GM10266 (cell line): ENCODE measurements at regions not wholly inside any gene's neighbourhood (a gene's known extent, or its start where the extent isn't known, plus 50 kb on each side); places are given as distances from the start of the nearest gene placed in this dataset.

ENCODE experiments used
- DNase-seq: peaks from one replicate; pipeline ENCODE4 v3.0.0; 2012; ENCODE audit errors: extremely low spot score
- TF ChIP-seq, protein P1 (sequence below): IDR thresholded peaks from 2 replicates; pipeline ENCODE4 v1.5.1; 2012; ENCODE audit warnings: mild to moderate bottlenecking, low read depth; ENCODE audit not compliant: control insufficient read depth, insufficient read depth; ENCODE audit errors: missing control alignments

DNA sequence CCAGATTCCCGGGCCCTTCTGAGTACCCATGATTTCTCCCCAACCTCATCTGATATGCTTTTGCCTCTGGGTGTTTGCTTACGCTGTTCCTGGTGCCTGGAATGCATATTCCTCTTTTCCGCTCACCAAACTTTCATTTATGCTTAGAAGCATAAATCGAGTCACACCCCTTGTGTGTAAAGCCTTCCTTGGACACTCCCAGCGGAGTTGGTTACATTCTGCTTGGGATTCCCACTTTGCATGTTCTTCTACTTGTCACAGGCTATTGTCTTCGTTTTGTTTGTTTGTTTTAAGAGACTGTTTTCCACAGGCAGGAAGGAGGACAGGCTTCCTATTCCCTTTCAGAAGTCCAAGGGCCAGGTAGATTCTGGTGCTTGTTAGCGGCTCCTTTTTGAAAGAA, 76.5 kb downstream of the SEC61B start:
- TF ChIP-seq, protein P1, sequence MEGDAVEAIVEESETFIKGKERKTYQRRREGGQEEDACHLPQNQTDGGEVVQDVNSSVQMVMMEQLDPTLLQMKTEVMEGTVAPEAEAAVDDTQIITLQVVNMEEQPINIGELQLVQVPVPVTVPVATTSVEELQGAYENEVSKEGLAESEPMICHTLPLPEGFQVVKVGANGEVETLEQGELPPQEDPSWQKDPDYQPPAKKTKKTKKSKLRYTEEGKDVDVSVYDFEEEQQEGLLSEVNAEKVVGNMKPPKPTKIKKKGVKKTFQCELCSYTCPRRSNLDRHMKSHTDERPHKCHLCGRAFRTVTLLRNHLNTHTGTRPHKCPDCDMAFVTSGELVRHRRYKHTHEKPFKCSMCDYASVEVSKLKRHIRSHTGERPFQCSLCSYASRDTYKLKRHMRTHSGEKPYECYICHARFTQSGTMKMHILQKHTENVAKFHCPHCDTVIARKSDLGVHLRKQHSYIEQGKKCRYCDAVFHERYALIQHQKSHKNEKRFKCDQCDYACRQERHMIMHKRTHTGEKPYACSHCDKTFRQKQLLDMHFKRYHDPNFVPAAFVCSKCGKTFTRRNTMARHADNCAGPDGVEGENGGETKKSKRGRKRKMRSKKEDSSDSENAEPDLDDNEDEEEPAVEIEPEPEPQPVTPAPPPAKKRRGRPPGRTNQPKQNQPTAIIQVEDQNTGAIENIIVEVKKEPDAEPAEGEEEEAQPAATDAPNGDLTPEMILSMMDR, result no peak
- no peak for DNase-seq

DNA sequence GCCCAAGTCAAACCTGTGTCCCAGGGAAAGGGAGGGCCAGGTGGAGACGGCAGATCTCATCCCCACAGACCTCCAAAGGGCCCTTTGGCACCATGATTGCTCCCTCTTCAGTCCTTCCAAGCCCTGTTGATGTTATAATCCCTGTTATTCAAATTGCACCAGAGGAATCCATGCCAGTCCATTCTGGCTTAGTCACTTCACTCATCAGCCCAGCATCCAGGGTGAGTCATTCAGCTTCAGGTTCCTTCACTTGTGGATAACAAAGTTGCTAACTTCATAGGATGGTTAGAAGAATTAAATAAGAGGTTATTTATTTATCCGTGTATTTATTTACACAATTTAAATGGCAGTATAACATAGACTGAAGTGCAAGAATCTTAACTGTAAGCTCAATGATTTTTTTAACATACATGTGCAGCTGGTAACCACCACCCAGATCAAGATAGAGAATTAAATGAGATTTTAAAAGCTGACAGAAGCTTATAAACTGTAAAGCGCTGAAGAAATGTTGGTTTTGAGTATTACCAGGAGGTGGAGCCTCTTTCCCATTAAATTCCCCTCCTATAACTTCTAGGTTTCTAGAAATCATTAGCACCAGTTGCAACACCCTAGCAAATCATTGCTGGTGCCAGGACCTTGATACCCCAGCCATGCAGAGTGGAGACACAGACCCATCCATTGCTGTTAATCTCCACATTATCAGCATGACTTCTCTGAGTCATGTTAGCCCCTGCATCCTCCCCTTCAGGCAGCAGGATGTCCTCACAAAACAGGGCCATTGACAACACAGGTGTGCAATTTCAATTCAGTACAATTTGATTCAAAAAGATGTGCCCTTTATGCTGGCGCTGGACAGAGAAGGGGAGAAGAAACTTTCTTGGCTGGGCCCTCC, 77.4 kb downstream of the SEC61B start:
- no peak for DNase-seq

DNA sequence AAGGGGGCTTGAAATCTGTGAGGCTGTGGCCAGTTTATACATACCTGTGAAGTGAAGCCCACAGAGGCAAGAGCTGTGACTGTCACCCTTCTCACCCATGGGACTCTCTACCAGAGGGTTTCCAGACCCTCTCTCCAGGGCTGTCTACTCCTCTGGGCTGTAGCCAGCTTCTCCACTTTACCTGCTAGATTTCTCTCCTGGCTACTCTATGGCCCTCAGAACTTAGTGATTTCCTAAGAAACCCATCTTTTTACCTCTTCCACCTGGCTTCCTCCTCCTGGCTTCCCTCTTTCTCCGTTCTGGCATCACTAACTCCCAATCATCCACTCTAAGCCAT, 78.0 kb downstream of the SEC61B start:
- no peak for DNase-seq
- TF ChIP-seq, protein P1, result no peak

More for the DNA sequence above, 77.4 kb downstream of the SEC61B start:
- TF ChIP-seq, protein P1, result no peak

DNA sequence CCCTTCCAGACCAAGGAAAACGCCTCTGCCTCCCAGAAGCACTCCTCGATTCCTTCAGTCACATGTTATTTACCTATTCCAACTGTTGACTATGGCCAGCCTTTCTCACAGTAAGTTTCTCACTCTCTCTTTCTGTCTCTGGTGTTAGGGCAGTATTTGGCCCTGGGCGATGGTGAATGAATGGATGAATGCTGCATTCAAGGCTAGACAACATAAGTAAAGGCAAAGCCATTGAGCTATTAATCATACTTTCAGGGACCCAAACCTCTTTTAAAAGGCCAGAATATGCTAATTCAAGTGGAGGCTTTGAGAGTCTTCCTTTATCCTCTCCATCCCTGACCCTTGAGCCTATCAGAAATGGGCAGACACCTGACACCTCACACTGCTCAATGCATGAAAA, 78.5 kb downstream of the SEC61B start:
- TF ChIP-seq, protein P1, result no peak
- DNase-seq, result no peak

DNA sequence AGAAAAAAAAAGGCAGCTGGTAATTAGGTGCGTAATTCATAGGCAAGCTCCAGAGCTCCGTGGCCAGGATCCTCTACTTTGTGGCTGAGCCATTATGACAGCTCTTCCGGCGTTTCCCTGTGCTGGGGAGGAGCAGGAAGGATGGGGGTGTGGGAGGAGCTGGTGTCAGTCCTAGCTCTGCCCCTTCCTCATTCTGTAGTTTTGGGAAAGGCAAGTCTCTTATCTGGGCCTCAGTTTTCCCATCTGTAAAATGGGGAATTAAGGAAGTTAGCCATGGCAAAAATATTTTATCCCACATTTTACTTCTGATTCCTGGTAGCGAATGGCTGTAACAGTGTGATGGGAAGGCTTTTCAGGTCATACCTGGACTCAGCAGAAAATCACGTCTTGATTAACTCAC, 81.1 kb downstream of the SEC61B start:
- DNase-seq, result no peak
- TF ChIP-seq, protein P1, result no peak

DNA sequence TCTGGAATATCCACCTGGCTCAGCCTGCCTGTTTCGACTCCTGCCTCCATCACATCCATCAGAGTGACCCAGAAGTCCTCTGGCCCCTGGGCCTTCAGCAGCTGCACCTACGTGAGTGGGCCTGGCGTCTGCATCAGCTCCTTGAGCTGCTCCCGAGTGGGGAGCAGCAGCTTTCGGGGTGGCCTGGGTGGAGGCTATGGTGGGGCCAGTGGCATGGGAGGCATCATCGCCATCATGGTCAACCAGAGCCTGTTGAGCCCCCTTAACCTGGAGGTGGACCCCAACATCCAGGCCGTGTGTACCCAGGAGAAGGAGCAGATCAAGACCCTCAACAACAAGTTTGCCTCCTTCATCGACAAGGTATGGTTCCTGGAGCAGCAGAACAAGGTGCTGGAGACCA, 83.0 kb downstream of the SEC61B start:
- DNase-seq, result no peak
- TF ChIP-seq, protein P1, result no peak

DNA sequence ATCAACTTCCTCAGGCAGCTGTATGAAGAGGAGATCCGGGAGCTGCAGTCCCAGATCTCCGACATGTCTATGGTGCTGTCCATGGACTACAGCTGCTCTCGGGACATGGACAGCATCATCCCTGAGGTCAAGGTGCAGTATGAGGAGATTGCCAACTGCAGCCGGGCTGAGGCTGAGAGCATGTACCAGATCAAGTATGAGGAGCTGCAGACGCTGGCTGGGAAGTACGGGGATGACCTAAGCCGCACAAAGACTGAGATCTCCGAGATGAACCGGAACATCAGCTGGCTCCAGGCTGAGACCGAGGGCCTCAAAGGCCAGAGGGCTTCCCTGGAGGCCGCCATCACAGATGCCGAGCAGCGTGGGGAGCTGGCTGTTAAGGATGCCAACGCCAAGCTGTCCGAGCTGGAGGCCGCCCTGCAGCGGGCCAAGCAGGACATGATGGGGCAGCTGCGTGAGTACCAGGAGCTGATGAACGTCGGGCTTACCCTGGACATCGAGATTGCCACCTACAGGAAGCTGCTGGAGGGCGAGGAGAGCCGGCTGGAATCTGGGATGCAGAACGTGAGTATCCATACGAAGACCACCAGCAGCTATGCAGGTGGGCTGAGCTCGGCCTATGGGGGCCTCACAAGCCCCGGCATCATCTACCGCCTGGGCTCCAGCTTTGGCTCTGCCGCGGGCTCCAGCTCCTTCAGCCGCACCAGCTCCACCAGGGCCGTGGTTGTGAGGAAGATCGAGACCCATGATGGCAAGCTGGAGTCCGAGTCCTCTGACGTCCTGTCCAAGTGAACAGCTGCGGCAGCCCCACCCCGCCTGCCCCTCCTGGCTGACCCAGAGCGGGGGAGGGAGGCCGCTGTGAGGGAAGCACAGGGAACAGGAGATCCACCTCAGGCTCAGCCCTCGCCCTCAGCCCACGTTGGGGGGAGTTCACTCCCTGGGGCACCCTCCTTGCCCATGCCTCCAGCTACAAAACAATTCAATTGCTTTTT, 84.0 kb downstream of the SEC61B start:
- TF ChIP-seq, protein P1, result no peak
- DNase-seq, result no peak
